ENCODE measurements at regions not wholly inside any gene's neighbourhood (a gene's known extent, or its start where the extent isn't known, plus 50 kb on each side); places are given as distances from the start of the nearest gene placed in this dataset.
"Not testable (repeated sequence)": the region's sequence is repeated elsewhere in the genome, so short reads cannot be mapped to it uniquely, and the experiment has no call there.

DNA sequence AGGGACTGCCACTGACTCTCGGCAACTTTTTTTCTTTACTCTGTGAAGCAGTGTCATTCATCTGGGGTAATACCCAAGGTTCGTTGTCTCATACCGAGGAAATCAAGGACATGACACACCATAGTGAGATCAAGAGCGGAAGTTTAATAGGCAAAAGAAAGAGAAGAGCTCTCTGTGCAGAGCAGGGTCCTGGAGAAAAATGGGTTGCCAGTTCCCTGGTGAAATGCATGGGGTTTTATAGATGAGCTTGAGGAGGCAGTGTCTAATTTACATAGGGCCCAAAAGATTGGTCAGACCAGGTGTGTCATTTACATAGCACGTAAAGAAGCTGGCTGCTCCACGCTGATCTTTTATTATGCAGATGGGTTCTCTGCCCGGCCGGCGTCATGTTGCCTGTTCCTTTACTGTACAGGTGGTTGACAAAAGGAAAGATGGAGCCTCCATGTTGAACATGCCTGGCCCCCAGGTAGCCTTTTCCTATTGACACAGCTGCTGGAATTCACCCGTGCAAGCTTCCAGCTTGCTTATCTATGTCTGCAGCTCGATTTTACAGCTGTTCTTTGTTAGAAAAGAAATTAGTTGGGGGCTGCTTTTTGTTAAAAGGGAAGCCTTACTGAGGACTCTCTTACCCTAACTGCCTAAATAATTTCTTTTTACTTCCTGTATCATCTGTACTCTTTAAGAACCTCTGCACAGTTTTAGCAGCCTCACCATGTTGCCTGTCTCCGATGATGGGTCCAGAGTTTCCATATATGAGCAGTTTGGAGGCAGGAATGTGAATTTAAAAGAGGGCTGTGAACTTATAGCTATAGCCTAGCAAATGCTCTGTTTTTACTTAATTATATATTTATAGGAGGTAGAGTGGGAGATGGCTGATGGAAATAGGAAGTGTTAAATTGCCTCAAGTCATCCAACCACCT, 98.0 kb upstream of the DIAPH3 start:
- no peak overlapping the region for H3K27ac Mint-ChIP-seq
- no peaks in the 10 kb centered on the region for H3K9me3 Mint-ChIP-seq (ENCODE audit: insufficient read depth)
- POLR2A ChIA-PET: no interaction called here
- H3K36me3 Mint-ChIP-seq (ENCODE audit: low read depth): no peaks in the 10 kb centered on the region
- no peaks in the 10 kb centered on the region for H3K4me1 Mint-ChIP-seq (ENCODE audit: low read depth)
- no peak for ATAC-seq
- no peaks in the 10 kb centered on the region for H3K27me3 Mint-ChIP-seq (ENCODE audit: low read depth)
- no peak overlapping the region for H3K4me3 Mint-ChIP-seq
- no peak for DNase-seq
- CTCF ChIA-PET: interaction anchor here (1.0 kb wide), 1 partner anchor 581 kb away, joined by 5 read pairs; no protein-coding TSS in a partner anchor

DNA sequence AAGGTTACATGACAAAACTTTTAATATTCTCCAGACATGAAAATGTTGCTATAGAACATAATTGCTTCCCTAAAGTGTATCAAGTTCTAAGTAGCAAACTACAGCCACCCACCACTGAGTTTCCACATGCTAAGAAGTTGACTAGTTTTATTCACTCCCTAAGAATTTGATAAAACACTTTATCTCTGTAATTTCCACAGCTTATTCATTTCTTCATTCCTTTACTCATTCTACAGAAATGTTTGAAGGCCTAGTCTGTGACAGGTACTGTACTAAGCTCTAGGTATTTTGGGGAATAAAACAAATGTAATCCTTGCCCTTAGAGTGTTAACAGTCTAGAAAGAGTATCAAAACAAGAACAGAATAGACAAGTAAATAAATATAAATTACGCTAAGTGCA, 101.8 kb upstream of the DIAPH3 start:
- no peak for ATAC-seq
- no peaks in the 10 kb centered on the region for H3K9me3 Mint-ChIP-seq (ENCODE audit: insufficient read depth)
- POLR2A ChIA-PET: no interaction called here

DNA sequence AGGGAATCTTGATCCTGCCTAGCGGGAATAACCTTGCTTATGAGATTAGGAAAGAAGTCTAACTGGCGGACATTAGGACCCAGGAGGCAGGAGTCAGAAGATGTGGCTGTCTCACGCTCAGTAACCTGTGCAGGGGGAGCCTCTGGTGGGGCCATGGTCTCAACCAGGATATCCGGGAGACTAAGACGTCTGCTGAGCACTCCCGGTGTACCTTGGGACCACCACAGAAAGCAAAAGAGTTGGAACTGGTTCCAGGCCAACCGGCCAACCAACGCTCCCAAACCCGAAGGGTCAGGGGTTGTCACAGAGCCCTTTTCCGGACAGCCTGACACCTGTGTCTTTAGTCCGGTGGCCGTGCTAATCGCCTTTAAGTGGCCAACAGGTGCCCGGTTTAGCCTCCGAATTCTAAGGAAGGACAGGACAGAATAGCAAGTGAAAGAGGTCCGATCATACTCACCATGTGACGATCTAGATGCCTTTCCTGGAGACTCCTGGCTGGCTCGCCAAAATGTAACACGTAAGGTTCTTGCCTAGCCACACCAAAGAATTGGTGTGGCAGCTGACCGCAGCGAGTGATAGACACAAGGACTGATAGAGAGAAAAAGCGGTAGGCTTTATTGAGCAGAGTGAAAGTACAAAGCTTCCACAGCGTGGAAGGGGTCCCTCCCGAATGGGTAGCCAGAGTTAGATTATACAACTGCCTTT, 103.9 kb upstream of the DIAPH3 start:
- H3K36me3 Mint-ChIP-seq (ENCODE audit: low read depth): no peaks in the 10 kb centered on the region
- POLR2A ChIA-PET: no interaction called here
- DNase-seq: peak; percentile 60

More for the DNA sequence above, 101.8 kb upstream of the DIAPH3 start:
- H3K4me3 Mint-ChIP-seq: no peak overlapping the region
- CTCF ChIA-PET: no interaction called here
- DNase-seq: no peak
- H3K27ac Mint-ChIP-seq: no peak overlapping the region
- H3K27me3 Mint-ChIP-seq (ENCODE audit: low read depth): no peaks in the 10 kb centered on the region
- no peaks in the 10 kb centered on the region for H3K36me3 Mint-ChIP-seq (ENCODE audit: low read depth)
- H3K4me1 Mint-ChIP-seq (ENCODE audit: low read depth): no peaks in the 10 kb centered on the region

DNA sequence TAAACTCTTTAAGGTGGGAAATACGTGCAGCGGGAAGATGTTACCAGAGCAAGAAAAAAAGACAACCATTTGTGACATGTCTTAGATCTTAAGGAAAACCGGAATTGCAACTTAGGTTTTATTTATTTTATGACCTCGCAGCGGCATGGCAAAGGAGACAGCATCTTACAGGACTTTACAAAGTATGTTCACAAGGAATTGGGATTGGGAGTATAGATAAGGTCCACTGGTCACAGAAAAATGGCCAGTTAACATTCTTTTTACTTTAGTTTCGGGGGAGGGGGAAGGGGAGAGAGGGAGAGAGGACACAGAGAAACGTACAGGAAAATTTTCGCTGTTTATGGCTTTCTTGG, 104.5 kb upstream of the DIAPH3 start:
- Mint-ChIP-seq H3K4me1 (ENCODE audit: low read depth) (no peaks in the 10 kb centered on the region), H3K36me3 (ENCODE audit: low read depth) (no peaks in the 10 kb centered on the region), H3K4me3 (no peak overlapping the region), H3K27me3 (ENCODE audit: low read depth) (no peaks in the 10 kb centered on the region), H3K27ac (no peak overlapping the region), H3K9me3 (ENCODE audit: insufficient read depth) (no peaks in the 10 kb centered on the region)
- DNase-seq: no peak
- ChIA-PET CTCF (no interaction called here), POLR2A (no interaction called here)
- ATAC-seq: no peak

More for the DNA sequence above, 103.9 kb upstream of the DIAPH3 start:
- no peak overlapping the region for H3K27ac Mint-ChIP-seq
- no peaks in the 10 kb centered on the region for H3K9me3 Mint-ChIP-seq (ENCODE audit: insufficient read depth)
- no peaks in the 10 kb centered on the region for H3K4me1 Mint-ChIP-seq (ENCODE audit: low read depth)
- ATAC-seq: peak; percentile 84
- no peaks in the 10 kb centered on the region for H3K27me3 Mint-ChIP-seq (ENCODE audit: low read depth)
- CTCF ChIA-PET: interaction anchor here (0.6 kb wide), 1 partner anchor 1242 kb away, joined by 3 read pairs; no protein-coding TSS in a partner anchor
- no peak overlapping the region for H3K4me3 Mint-ChIP-seq

DNA sequence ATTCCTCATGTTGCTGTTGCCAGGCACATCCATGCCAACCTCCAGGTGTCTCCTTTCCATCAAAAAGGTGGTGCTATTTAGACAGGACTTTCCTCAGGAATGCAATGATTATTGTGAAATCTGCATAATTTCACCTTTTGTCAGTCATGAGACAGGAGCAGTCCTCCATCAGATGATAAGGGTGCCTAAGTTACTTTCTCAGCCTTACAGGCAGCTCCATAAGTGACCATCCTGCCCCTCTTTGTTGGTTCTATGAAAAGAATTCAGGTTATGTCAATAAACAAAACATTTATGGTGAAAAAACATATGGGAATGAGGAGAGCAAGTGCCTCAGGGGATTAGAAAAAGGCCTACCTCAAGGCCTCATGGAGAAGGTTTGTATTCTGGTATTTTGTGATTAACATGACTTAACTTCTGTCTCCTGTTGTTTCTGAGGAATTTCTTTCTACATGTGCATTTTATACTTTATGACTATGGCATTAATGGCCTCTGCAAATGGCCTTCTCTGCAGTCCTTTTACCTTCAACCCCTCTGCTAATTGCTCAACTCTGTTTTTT, 110.3 kb upstream of the DIAPH3 start:
- POLR2A ChIA-PET: no interaction called here
- H3K9me3 Mint-ChIP-seq (ENCODE audit: insufficient read depth): no peaks in the 10 kb centered on the region

DNA sequence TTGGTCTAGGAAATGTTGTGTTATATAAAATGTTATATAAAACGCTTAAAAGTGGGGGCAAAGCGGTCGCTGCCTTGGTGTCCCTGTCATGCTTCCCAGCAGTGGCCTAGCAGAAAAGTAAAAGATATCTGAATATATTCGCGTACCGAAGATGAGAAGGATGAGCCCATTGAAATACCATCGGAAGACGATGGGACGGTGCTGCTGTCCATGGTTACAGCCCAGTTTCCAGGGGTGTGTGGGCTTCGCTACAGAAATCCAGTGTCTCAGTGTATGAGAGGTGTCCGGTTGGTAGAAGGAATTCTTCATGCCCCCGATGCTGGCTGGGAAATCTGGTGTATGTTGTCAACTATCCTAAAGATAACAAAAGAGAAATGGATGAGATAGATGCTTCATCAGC, 110.9 kb upstream of the DIAPH3 start:
- no peak for ATAC-seq
- no peaks in the 10 kb centered on the region for H3K4me1 Mint-ChIP-seq (ENCODE audit: low read depth)
- no peaks in the 10 kb centered on the region for H3K9me3 Mint-ChIP-seq (ENCODE audit: insufficient read depth)
- POLR2A ChIA-PET: no interaction called here
- H3K27ac Mint-ChIP-seq: no peak overlapping the region
- H3K36me3 Mint-ChIP-seq (ENCODE audit: low read depth): no peaks in the 10 kb centered on the region
- CTCF ChIA-PET: no interaction called here
- H3K27me3 Mint-ChIP-seq (ENCODE audit: low read depth): peaks cover 2% of the 10 kb centered on the region
- H3K4me3 Mint-ChIP-seq: no peak overlapping the region
- DNase-seq: no peak

More for the DNA sequence above, 110.3 kb upstream of the DIAPH3 start:
- Mint-ChIP-seq H3K27ac (no peak overlapping the region), H3K4me1 (ENCODE audit: low read depth) (no peaks in the 10 kb centered on the region), H3K4me3 (no peak overlapping the region), H3K27me3 (ENCODE audit: low read depth) (peaks cover 2% of the 10 kb centered on the region), H3K36me3 (ENCODE audit: low read depth) (no peaks in the 10 kb centered on the region)
- DNase-seq: no peak
- no peak for ATAC-seq
- CTCF ChIA-PET: no interaction called here

DNA sequence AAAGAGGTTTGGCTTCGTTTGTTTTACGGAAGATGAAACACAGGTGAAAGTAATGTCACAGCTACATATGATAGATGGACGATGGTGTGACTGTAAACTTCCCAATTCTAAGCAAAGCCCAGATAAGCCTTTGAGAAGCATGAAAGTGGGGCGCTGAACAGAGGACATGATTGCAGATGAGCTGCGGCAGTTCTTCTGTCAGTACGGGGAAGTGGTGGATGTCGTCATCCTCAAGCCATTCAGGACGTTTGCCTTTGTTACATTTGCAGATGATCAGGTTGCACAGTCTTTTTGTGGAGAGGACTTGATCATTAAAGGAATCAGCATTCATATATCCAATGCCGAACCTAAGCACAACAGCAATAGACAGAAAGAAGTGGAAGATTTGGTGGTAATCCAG, 111.5 kb upstream of the DIAPH3 start:
- no peaks in the 10 kb centered on the region for H3K36me3 Mint-ChIP-seq (ENCODE audit: low read depth)

DNA sequence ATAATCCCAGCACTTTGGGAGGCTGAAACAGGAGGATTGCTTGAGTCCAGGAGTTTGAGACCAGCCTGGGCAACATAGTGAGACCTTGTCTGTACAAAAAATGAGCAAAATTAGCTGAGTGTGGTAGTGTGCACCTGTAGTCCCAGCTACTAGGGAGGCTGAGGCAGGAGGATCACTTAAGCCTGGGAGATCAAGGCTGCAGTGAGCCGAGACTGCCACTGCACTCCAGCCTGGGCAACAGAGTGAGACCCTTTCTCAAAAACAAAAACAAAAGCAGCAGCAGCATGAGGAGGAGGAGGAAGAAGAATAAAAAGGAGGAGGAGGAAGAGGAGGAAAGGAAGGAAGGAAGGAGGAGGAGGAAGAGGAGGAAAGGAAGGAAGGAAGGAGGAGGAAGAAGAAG, 116.5 kb upstream of the TDRD3 start:
- H3K4me1 Mint-ChIP-seq (ENCODE audit: low read depth); DNase-seq; ATAC-seq; POLR2A ChIA-PET; H3K9me3 Mint-ChIP-seq (ENCODE audit: insufficient read depth); H3K27me3 Mint-ChIP-seq (ENCODE audit: low read depth); H3K4me3 Mint-ChIP-seq; H3K27ac Mint-ChIP-seq; CTCF ChIA-PET; H3K36me3 Mint-ChIP-seq (ENCODE audit: low read depth): not testable (repeated sequence)

More for the DNA sequence above, 111.5 kb upstream of the DIAPH3 start:
- H3K9me3 Mint-ChIP-seq (ENCODE audit: insufficient read depth): no peaks in the 10 kb centered on the region
- H3K4me1 Mint-ChIP-seq (ENCODE audit: low read depth): no peaks in the 10 kb centered on the region
- ChIA-PET CTCF (no interaction called here), POLR2A (no interaction called here)
- DNase-seq (no peak), ATAC-seq (no peak)
- H3K27ac Mint-ChIP-seq: no peak overlapping the region
- H3K27me3 Mint-ChIP-seq (ENCODE audit: low read depth): peaks cover 2% of the 10 kb centered on the region
- H3K4me3 Mint-ChIP-seq: no peak overlapping the region

DNA sequence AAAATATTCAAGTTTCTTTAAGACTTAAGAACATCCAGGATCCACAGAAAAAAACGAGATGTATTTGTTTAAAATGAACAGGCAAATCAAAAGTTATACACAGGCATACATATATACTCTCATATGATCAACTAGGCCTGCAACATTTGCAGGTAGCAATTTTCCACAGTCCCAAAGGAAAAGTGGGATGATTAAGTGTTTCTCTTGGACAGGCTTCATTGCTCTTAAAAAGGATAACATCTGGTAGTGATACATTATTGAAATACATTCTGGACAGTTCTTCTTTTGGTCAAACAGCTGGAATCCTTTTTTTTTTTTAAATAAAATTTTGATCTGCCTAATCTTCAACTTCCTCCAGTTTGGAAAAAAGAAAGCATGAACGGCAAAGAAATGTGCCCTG, 114.8 kb upstream of the TDRD3 start:
- CTCF ChIA-PET: no interaction called here
- Mint-ChIP-seq H3K36me3 (ENCODE audit: low read depth) (no peaks in the 10 kb centered on the region), H3K27ac (no peak overlapping the region), H3K4me1 (ENCODE audit: low read depth) (no peaks in the 10 kb centered on the region), H3K27me3 (ENCODE audit: low read depth) (peaks cover 6% of the 10 kb centered on the region), H3K4me3 (no peak overlapping the region), H3K9me3 (ENCODE audit: insufficient read depth) (no peaks in the 10 kb centered on the region)
- POLR2A ChIA-PET: no interaction called here
- ATAC-seq (no peak), DNase-seq (no peak)

DNA sequence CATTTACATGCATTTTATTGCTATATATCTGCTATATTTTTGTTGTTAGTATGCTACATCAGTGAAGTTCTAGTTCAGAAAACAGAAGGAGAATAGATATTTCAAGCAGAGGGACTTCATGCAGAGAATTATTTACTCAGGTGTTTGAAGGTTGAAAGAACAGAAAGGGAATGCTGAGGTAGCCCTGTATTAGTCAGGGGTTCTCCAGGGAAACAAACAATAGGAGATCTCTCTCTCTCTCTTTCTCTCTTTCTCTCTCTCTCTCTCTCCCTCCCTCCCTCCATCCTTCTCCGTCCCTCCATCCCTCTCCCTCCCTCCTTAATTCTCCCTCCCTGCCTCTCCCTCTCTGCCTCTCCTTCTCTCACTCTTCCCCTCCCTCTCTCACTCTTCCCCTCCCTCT, 114.3 kb upstream of the TDRD3 start:
- H3K36me3 Mint-ChIP-seq (ENCODE audit: low read depth): no peaks in the 10 kb centered on the region
- CTCF ChIA-PET: no interaction called here
- H3K27me3 Mint-ChIP-seq (ENCODE audit: low read depth): peaks cover 4% of the 10 kb centered on the region
- POLR2A ChIA-PET: no interaction called here
- no peak overlapping the region for H3K4me3 Mint-ChIP-seq
- DNase-seq (no peak), ATAC-seq (no peak)
- no peaks in the 10 kb centered on the region for H3K4me1 Mint-ChIP-seq (ENCODE audit: low read depth)
- H3K27ac Mint-ChIP-seq: no peak overlapping the region
- no peaks in the 10 kb centered on the region for H3K9me3 Mint-ChIP-seq (ENCODE audit: insufficient read depth)

DNA sequence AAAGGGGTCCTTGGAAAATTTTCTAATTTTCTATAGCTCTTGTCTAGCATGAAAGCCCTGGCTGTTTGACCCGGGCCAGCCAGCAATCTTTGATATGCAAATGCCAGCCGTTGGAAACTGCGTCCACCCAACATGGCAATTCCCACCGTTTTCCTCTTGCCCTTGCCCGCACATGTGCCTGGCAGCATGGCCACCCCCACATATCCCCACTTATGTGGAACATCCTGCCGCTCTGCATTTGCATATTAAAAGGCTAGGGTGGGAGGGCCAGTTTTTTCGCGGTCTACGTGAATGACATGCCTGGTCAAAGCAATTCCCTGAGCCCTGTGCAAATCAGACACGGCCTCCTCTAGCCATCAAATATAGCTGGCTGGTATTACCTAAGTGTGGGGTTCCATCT, 110.3 kb upstream of the TDRD3 start:
- no peak overlapping the region for H3K4me3 Mint-ChIP-seq
- ATAC-seq: no peak
- no peaks in the 10 kb centered on the region for H3K9me3 Mint-ChIP-seq (ENCODE audit: insufficient read depth)
- no peaks in the 10 kb centered on the region for H3K4me1 Mint-ChIP-seq (ENCODE audit: low read depth)
- no peak for DNase-seq
- no peaks in the 10 kb centered on the region for H3K36me3 Mint-ChIP-seq (ENCODE audit: low read depth)
- no peak overlapping the region for H3K27ac Mint-ChIP-seq
- H3K27me3 Mint-ChIP-seq (ENCODE audit: low read depth): peaks cover 2% of the 10 kb centered on the region
- ChIA-PET CTCF (no interaction called here), POLR2A (no interaction called here)

DNA sequence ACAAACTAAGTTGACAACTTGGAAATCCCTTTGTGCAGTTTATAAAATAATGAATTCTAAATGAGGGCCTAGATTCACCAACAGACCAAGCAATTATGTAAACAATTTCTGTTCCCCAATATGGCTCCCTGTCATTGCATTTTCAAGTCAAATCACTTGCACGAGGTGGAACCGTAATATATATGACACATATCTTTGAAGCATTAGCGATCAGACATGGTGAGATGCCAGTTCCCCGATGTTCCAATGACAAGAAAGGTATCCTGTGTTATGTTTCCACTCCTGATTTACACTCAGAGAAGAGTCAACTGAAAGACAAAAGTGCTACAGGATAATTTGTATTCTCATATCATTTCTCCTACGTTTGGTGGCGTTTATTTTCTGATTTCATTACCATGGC, 108.5 kb upstream of the TDRD3 start:
- CTCF ChIA-PET: no interaction called here
- Mint-ChIP-seq H3K9me3 (ENCODE audit: insufficient read depth) (no peaks in the 10 kb centered on the region), H3K4me3 (no peak overlapping the region), H3K27ac (no peak overlapping the region), H3K4me1 (ENCODE audit: low read depth) (no peaks in the 10 kb centered on the region), H3K27me3 (ENCODE audit: low read depth) (no peaks in the 10 kb centered on the region), H3K36me3 (ENCODE audit: low read depth) (no peaks in the 10 kb centered on the region)
- ATAC-seq (no peak), DNase-seq (no peak)
- POLR2A ChIA-PET: no interaction called here
